ENCODE measurements at regions not wholly inside any gene's neighbourhood (a gene's known extent, or its start where the extent isn't known, plus 50 kb on each side); places are given as distances from the start of the nearest gene placed in this dataset.

DNA sequence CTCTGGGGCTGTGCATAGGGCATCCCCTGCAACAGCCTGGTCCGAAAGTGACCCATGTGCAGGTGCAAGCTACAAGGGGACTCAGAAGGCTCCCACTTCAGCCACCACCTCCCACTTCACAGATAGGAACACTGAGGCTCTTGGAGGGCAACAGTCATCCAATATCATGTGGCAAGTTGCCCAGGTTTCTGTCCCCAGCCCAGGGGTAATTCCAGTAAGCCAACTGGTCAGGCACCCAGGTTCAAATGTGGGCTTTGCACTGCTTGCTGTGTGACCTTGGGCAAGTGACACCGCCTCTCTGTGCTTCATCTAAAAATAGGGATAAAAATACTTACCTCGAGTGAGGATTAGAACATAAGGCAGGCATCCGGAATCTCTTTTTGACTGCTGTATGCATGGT lies 62.0 kb upstream of the SIRPA start:
- TF ChIP-seq, protein P1, sequence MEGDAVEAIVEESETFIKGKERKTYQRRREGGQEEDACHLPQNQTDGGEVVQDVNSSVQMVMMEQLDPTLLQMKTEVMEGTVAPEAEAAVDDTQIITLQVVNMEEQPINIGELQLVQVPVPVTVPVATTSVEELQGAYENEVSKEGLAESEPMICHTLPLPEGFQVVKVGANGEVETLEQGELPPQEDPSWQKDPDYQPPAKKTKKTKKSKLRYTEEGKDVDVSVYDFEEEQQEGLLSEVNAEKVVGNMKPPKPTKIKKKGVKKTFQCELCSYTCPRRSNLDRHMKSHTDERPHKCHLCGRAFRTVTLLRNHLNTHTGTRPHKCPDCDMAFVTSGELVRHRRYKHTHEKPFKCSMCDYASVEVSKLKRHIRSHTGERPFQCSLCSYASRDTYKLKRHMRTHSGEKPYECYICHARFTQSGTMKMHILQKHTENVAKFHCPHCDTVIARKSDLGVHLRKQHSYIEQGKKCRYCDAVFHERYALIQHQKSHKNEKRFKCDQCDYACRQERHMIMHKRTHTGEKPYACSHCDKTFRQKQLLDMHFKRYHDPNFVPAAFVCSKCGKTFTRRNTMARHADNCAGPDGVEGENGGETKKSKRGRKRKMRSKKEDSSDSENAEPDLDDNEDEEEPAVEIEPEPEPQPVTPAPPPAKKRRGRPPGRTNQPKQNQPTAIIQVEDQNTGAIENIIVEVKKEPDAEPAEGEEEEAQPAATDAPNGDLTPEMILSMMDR (conservative IDR thresholded peaks at IDR 0.05; ENCODE audit: low read depth, low read length): no peak
- TF ChIP-seq FOS (IDR thresholded peaks at IDR 0.05; ENCODE audit: low read depth, low read length) (no peak), RCOR1 (IDR thresholded peaks at IDR 0.05; ENCODE audit: insufficient replicate concordance, low read length) (no peak), MXI1 (IDR thresholded peaks at IDR 0.05; ENCODE audit: borderline replicate concordance, low read depth, low read length) (no peak), POLR2A (IDR thresholded peaks at IDR 0.05; ENCODE audit: low read depth, low read length) (no peak), BHLHE40 (IDR thresholded peaks at IDR 0.05; ENCODE audit: low read depth, low read length) (no peak), SMC3 (IDR thresholded peaks at IDR 0.05; ENCODE audit: low read depth, low read length) (no peak), RAD21 (IDR thresholded peaks at IDR 0.05; ENCODE audit: low read length) (no peak), CHD1 (IDR thresholded peaks at IDR 0.05; ENCODE audit: low read depth, low read length) (no peak), MAFK (IDR thresholded peaks at IDR 0.05; ENCODE audit: low read depth, low read length) (no peak), MAZ (IDR thresholded peaks at IDR 0.05; ENCODE audit: borderline replicate concordance, low read depth, low read length) (no peak)
- TF ChIP-seq, protein P2, sequence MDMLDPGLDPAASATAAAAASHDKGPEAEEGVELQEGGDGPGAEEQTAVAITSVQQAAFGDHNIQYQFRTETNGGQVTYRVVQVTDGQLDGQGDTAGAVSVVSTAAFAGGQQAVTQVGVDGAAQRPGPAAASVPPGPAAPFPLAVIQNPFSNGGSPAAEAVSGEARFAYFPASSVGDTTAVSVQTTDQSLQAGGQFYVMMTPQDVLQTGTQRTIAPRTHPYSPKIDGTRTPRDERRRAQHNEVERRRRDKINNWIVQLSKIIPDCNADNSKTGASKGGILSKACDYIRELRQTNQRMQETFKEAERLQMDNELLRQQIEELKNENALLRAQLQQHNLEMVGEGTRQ (IDR thresholded peaks at IDR 0.05; ENCODE audit: low read depth, low read length): no peak
- TF ChIP-seq, protein P3, sequence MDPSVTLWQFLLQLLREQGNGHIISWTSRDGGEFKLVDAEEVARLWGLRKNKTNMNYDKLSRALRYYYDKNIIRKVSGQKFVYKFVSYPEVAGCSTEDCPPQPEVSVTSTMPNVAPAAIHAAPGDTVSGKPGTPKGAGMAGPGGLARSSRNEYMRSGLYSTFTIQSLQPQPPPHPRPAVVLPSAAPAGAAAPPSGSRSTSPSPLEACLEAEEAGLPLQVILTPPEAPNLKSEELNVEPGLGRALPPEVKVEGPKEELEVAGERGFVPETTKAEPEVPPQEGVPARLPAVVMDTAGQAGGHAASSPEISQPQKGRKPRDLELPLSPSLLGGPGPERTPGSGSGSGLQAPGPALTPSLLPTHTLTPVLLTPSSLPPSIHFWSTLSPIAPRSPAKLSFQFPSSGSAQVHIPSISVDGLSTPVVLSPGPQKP (IDR thresholded peaks at IDR 0.05; ENCODE audit: borderline replicate concordance, low read depth, low read length): no peak

Data from IMR-90 (cell line).